HG02885 (cell line): ENCODE measurements at regions not wholly inside any gene's neighbourhood (a gene's known extent, or its start where the extent isn't known, plus 50 kb on each side); places are given as distances from the start of the nearest gene placed in this dataset.

Experiments used
- ATAC-seq: cut with Tn5 transposase; IDR thresholded peaks from one replicate; pipeline ENCODE4 v1.9.1; 2021; ENCODE audit warnings: mild to moderate bottlenecking; ENCODE audit not compliant: unreplicated experiment, poor library complexity

- ATAC-seq, result no peak
Measured at GRCh38 chr11:42251984-42252383, 792.5 kb upstream of the LRRC4C start.

GRCh38 chr11:42253156-42253555 lies 793.7 kb upstream of the LRRC4C start:
- ATAC-seq, result no peak

GRCh38 chr11:42255906-42256305 lies 796.5 kb upstream of the LRRC4C start:
- ATAC-seq, result no peak

- ATAC-seq, result no peak
Measured at GRCh38 chr11:42257534-42257933, 798.1 kb upstream of the LRRC4C start.

GRCh38 chr11:42265072-42265471 lies 805.6 kb upstream of the LRRC4C start:
- ATAC-seq, result no peak

GRCh38 chr11:42271306-42271705 lies 811.9 kb upstream of the LRRC4C start:
- ATAC-seq, result no peak

GRCh38 chr11:42273977-42274376 lies 814.5 kb upstream of the LRRC4C start:
- no peak for ATAC-seq

GRCh38 chr11:42296910-42297309 lies 837.5 kb upstream of the LRRC4C start:
- no peak for ATAC-seq

- ATAC-seq, result no peak
Measured at GRCh38 chr11:42299780-42300179, 840.3 kb upstream of the LRRC4C start.

GRCh38 chr11:42301777-42302176 lies 842.3 kb upstream of the LRRC4C start:
- no peak for ATAC-seq

GRCh38 chr11:42311514-42311913 lies 852.1 kb upstream of the LRRC4C start:
- ATAC-seq, result no peak

- ATAC-seq, result no peak
Measured at GRCh38 chr11:42311944-42312343, 852.5 kb upstream of the LRRC4C start.

GRCh38 chr11:42315267-42315666 lies 855.8 kb upstream of the LRRC4C start:
- ATAC-seq, result no peak

GRCh38 chr11:42315846-42316245 lies 856.4 kb upstream of the LRRC4C start:
- no peak for ATAC-seq

- no peak for ATAC-seq
Measured at GRCh38 chr11:42319921-42320320, 860.5 kb upstream of the LRRC4C start.

- ATAC-seq, result no peak
Measured at GRCh38 chr11:42329929-42330565, 870.6 kb upstream of the LRRC4C start.

GRCh38 chr11:42337786-42338455 lies 878.5 kb upstream of the LRRC4C start:
- ATAC-seq, result no peak

- ATAC-seq, result no peak
Measured at GRCh38 chr11:42344204-42344792, 884.8 kb upstream of the LRRC4C start.

- ATAC-seq, result no peak
Measured at GRCh38 chr11:42345933-42346332, 886.5 kb upstream of the LRRC4C start.

- ATAC-seq, result no peak
Measured at GRCh38 chr11:42363701-42364100, 904.2 kb upstream of the LRRC4C start.

GRCh38 chr11:42390116-42390515 lies 921.7 kb upstream of the API5 start:
- ATAC-seq, result no peak

- ATAC-seq, result no peak
Measured at GRCh38 chr11:42397483-42397882, 914.3 kb upstream of the API5 start.
